Ascending aorta (tissue), 2 donors: ENCODE measurements at regions not wholly inside any gene's neighbourhood (a gene's known extent, or its start where the extent isn't known, plus 50 kb on each side); places are given as distances from the start of the nearest gene placed in this dataset.

ENCODE experiments used
- DNase-seq, 2 donors: peaks; one replicate each; pipeline ENCODE4 v3.0.0-alpha.2; 2019; ENCODE audit warnings: low spot score in 2 of 2
- H3K27ac ChIP-seq, 2 donors: fragments of 200-600 bp; sonication (generic); one replicate each; pipeline ENCODE4 v1.5.1; 2016 to 2017; ENCODE audit warnings: mild to moderate bottlenecking in 1 of 2
- H3K27me3 ChIP-seq: fragments of 200-600 bp; sonication (generic); one replicate; pipeline ENCODE4 v1.5.1; 2017
- H3K36me3 ChIP-seq, 2 donors: fragments of 200-600 bp; sonication (generic); one replicate each; pipeline ENCODE4 v1.5.1; 2016
- H3K4me1 ChIP-seq, 2 donors: fragments of 200-600 bp; sonication (generic); one replicate each; pipeline ENCODE4 v1.5.1; 2016 to 2017; ENCODE audit warnings: mild to moderate bottlenecking in 1 of 2
- H3K4me3 ChIP-seq, 2 donors: fragments of 200-600 bp; sonication (generic); one replicate each; pipeline ENCODE4 v1.5.1; 2016 to 2017; ENCODE audit warnings: mild to moderate bottlenecking in 1 of 2
- H3K9me3 ChIP-seq, 2 donors: fragments of 200-600 bp; sonication (generic); one replicate each; pipeline ENCODE4 v1.5.1; 2016
- CTCF ChIP-seq, 3 experiments: fragments of 200-600 bp in 2 of 3; fragments of 450-650 bp in 1 of 3; sonication (generic) in 2 of 3; IDR thresholded peaks; one replicate each; pipeline ENCODE4 v1.5.1; 2016 to 2019; ENCODE audit warnings: antibody characterized with exemption in 3 of 3, mild to moderate bottlenecking in 1 of 3, moderate library complexity in 1 of 3
- intact Hi-C: fragments of 100-400 bp; cut with DNase I; formaldehyde crosslinking; loops from one replicate; pipeline ENCODE4 v1.15.1; 2023

GRCh38 chr9:109977521-109977920 lies 197.5 kb downstream of the PALM2AKAP2 start:
- no peaks in the 10 kb centered on the region for H3K9me3 ChIP-seq
- no peak for DNase-seq
- no peak overlapping the region for H3K27ac ChIP-seq
- no peak for TF ChIP-seq CTCF (IDR thresholded peaks at IDR 0.05)
- H3K36me3 ChIP-seq = no peaks in the 10 kb centered on the region
- H3K4me1 ChIP-seq = peaks cover 0 to 15% of the 10 kb centered on the region in 2 donors
- H3K27me3 ChIP-seq = no peaks in the 10 kb centered on the region
- no peak overlapping the region for H3K4me3 ChIP-seq
- intact Hi-C loops = no loop called here

DNA sequence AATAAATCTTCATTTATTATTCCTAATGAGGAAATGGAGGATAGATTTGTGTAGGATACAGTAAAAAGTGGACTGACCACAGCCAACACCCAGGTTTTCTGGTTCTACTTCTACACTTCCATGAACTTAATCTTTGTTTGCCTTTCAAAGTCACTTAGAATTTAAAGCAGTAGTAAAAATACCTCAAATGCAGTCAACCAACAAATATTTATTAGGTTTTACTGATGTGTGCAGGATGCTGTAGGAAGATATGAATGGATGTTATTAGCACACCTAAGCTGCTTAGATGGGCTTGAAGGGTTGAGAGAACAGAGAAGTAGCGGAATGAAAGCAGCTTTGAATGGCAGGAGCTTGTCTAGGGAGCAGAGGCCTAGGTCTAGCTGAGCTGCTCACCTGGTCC lies 201.1 kb downstream of the PALM2AKAP2 start:
- Histone ChIP-seq H3K27me3 (no peaks in the 10 kb centered on the region), H3K27ac (no peak overlapping the region), H3K9me3 (no peaks in the 10 kb centered on the region), H3K4me1 (peaks cover 0 to 9% of the 10 kb centered on the region in 2 donors), H3K4me3 (no peak overlapping the region), H3K36me3 (no peaks in the 10 kb centered on the region)
- DNase-seq = no peak
- intact Hi-C loops = no loop called here
- no peak for TF ChIP-seq CTCF (IDR thresholded peaks at IDR 0.05)

GRCh38 chr9:109986521-109986991 lies 206.6 kb downstream of the PALM2AKAP2 start:
- no peak for DNase-seq
- no peak for TF ChIP-seq CTCF (IDR thresholded peaks at IDR 0.05)
- intact Hi-C loops = loop anchor here (5.0 kb wide), 1 partner anchor 66 kb away; no protein-coding TSS in a partner anchor
- Histone ChIP-seq H3K27ac (peak overlapping the region; percentile 72 to 74), H3K4me1 (peaks cover 0 to 30% of the 10 kb centered on the region in 2 donors), H3K36me3 (no peaks in the 10 kb centered on the region), H3K9me3 (no peaks in the 10 kb centered on the region), H3K27me3 (no peaks in the 10 kb centered on the region), H3K4me3 (no peak overlapping the region)

GRCh38 chr9:109989296-109989695 lies 209.3 kb downstream of the PALM2AKAP2 start:
- Histone ChIP-seq H3K27ac (peak overlapping the region in 1 of 2 donors; percentile 74), H3K4me3 (no peak overlapping the region), H3K9me3 (no peaks in the 10 kb centered on the region), H3K4me1 (peaks cover 0 to 40% of the 10 kb centered on the region in 2 donors), H3K36me3 (no peaks in the 10 kb centered on the region), H3K27me3 (no peaks in the 10 kb centered on the region)
- TF ChIP-seq CTCF (IDR thresholded peaks at IDR 0.05) = no peak
- intact Hi-C loops = loop anchor here (5.0 kb wide), 1 partner anchor 63 kb away; no protein-coding TSS in a partner anchor
- DNase-seq = no peak

GRCh38 chr9:109990541-109990940 lies 210.5 kb downstream of the PALM2AKAP2 start:
- Histone ChIP-seq H3K4me3 (no peak overlapping the region), H3K4me1 (peaks cover 0 to 49% of the 10 kb centered on the region in 2 donors), H3K9me3 (no peaks in the 10 kb centered on the region), H3K36me3 (no peaks in the 10 kb centered on the region), H3K27me3 (no peaks in the 10 kb centered on the region), H3K27ac (peak overlapping the region in 1 of 2 donors; percentile 6)
- TF ChIP-seq CTCF (IDR thresholded peaks at IDR 0.05) = no peak
- intact Hi-C loops = loop anchor here (5.0 kb wide), 1 partner anchor 37 kb away; no protein-coding TSS in a partner anchor
- DNase-seq = no peak

GRCh38 chr9:109992293-109992692 lies 212.3 kb downstream of the PALM2AKAP2 start:
- no peak for TF ChIP-seq CTCF (IDR thresholded peaks at IDR 0.05)
- no peak for DNase-seq
- H3K27me3 ChIP-seq = no peaks in the 10 kb centered on the region
- H3K9me3 ChIP-seq = no peaks in the 10 kb centered on the region
- no peak overlapping the region for H3K4me3 ChIP-seq
- intact Hi-C loops = loop anchor here (5.0 kb wide), 1 partner anchor 35 kb away; no protein-coding TSS in a partner anchor
- peaks cover 2 to 51% of the 10 kb centered on the region in 2 donors for H3K4me1 ChIP-seq
- no peak overlapping the region for H3K27ac ChIP-seq
- H3K36me3 ChIP-seq = no peaks in the 10 kb centered on the region
